ENCODE measurements at regions not wholly inside any gene's neighbourhood (a gene's known extent, or its start where the extent isn't known, plus 50 kb on each side); places are given as distances from the start of the nearest gene placed in this dataset.

GRCh38 chr14:95455246-95455645 is 61.2 kb downstream of the SYNE3 start:
- Mint-ChIP-seq H3K4me1 (peaks cover 3% of the 10 kb centered on the region; the same call in 1 of the 3 replicates), H3K4me3 (no peak overlapping the region), H3K9me3 (no peaks in the 10 kb centered on the region), H3K36me3 (ENCODE audit: low read depth) (no peaks in the 10 kb centered on the region), H3K27me3 (ENCODE audit: insufficient read depth, low read depth, poor library complexity) (peaks cover 5% of the 10 kb centered on the region), H3K27ac (no peak overlapping the region)
- Histone ChIP-seq H3K27me3 (ENCODE audit: insufficient read depth) (no peaks in the 10 kb centered on the region), H3K9me2 (ENCODE audit: insufficient read depth) (no peaks in the 10 kb centered on the region), H3K79me2 (replicated peaks; ENCODE audit: insufficient read depth) (no peaks in the 10 kb centered on the region), H2AFZ (peak overlapping the region; percentile 63; the same call in 1 of the 2 replicates), H3K27ac (ENCODE audit: low read depth) (no peak overlapping the region), H3K4me1 (ENCODE audit: insufficient read depth) (no peaks in the 10 kb centered on the region), H4K20me1 (replicated peaks; ENCODE audit: insufficient read depth) (no peaks in the 10 kb centered on the region), H3K4me2 (no peak overlapping the region), H3K36me3 (ENCODE audit: insufficient read depth) (no peaks in the 10 kb centered on the region), H3F3A (replicated peaks; ENCODE audit: low read depth) (no peaks in the 10 kb centered on the region), H3K4me3 (no peak overlapping the region)
- DNase-seq (ENCODE audit: low spot score) = no peak
- no peak for ATAC-seq
- TF ChIP-seq CTCF (conservative IDR thresholded peaks at IDR 0.05; ENCODE audit: low read depth in 2 of 2) = no peak
- TF ChIP-seq STAT1 (IDR thresholded peaks at IDR 0.05; ENCODE audit: unreplicated experiment) = no peak
- no peak for TF ChIP-seq JUNB (IDR thresholded peaks at IDR 0.05; ENCODE audit: unreplicated experiment)
- TF ChIP-seq ZNF462 (CRISPR knock-in tag; IDR thresholded peaks at IDR 0.05) = no peak
- TF ChIP-seq NANOG (IDR thresholded peaks at IDR 0.05; ENCODE audit: borderline replicate concordance) = no peak
- TF ChIP-seq ZNF114 (CRISPR knock-in tag; IDR thresholded peaks at IDR 0.05) = no peak
- TF ChIP-seq REST (IDR thresholded peaks at IDR 0.05; ENCODE audit: unreplicated experiment) = no peak
- TF ChIP-seq POLR2AphosphoS5 (IDR thresholded peaks at IDR 0.05; ENCODE audit: low read depth) = no peak
- TF ChIP-seq EZH2 (IDR thresholded peaks at IDR 0.05; ENCODE audit: low read depth, unreplicated experiment) = no peak
- TF ChIP-seq ETS1 (IDR thresholded peaks at IDR 0.05) = no peak
- no peak for TF ChIP-seq CREB1 (CRISPR knock-in tag; IDR thresholded peaks at IDR 0.05; ENCODE audit: low read depth)
- TF ChIP-seq ZNF331 (CRISPR knock-in tag; IDR thresholded peaks at IDR 0.05; ENCODE audit: low read depth) = no peak
- TF ChIP-seq EZH2phosphoT487 (IDR thresholded peaks at IDR 0.05; ENCODE audit: unreplicated experiment) = no peak
